Osteocyte (in vitro differentiated cells): ENCODE measurements at regions not wholly inside any gene's neighbourhood (a gene's known extent, or its start where the extent isn't known, plus 50 kb on each side); places are given as distances from the start of the nearest gene placed in this dataset.

ENCODE experiments used
- DNase-seq: peaks from one replicate; pipeline ENCODE4 v3.0.0; 2021; ENCODE audit warnings: mixed read lengths; ENCODE audit not compliant: unreplicated experiment; ENCODE audit errors: extremely low spot score
- H3K27ac Mint-ChIP-seq: one replicate; pipeline ENCODE4 v1.8.0; 2021; ENCODE audit warnings: mild to moderate bottlenecking, mixed read lengths; ENCODE audit not compliant: unreplicated experiment
- H3K27me3 Mint-ChIP-seq: one replicate; pipeline ENCODE4 v1.8.0; 2021; ENCODE audit warnings: mixed read lengths; ENCODE audit not compliant: unreplicated experiment
- H3K36me3 Mint-ChIP-seq: one replicate; pipeline ENCODE4 v1.8.0; 2021; ENCODE audit warnings: mixed read lengths; ENCODE audit not compliant: unreplicated experiment
- H3K4me1 Mint-ChIP-seq: one replicate; pipeline ENCODE4 v1.8.0; 2021; ENCODE audit warnings: mixed read lengths; ENCODE audit not compliant: unreplicated experiment
- H3K4me3 Mint-ChIP-seq: one replicate; pipeline ENCODE4 v1.8.0; 2021; ENCODE audit warnings: mild to moderate bottlenecking, moderate library complexity, mixed read lengths; ENCODE audit not compliant: unreplicated experiment
- H3K9me3 Mint-ChIP-seq: one replicate; pipeline ENCODE4 v1.8.0; 2021; ENCODE audit warnings: mixed read lengths; ENCODE audit not compliant: unreplicated experiment
- CTCF ChIP-seq: fragments of 200-600 bp; sonication (generic); IDR thresholded peaks from 2 replicates; pipeline ENCODE4 v1.5.0; 2021; ENCODE audit warnings: antibody characterized with exemption, mild to moderate bottlenecking, moderate library complexity

DNA sequence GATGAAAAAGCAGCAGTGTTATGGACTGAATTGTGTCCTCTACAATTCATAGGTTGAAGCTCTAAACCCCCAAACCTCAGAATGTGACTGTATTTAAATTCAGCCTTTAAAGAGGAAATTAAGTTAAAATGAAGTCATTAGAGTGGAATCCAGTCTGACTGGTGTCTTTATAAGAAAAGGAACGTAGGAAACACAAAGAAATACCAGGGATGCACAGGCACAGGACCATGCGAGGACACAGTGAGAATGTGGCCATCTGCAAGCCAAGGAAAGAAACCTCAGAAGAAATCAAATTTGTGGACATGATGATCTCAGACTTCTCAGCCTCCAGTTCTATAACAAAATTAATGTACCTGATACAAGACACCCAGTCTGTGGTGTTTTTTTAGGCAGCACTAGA, 971.2 kb upstream of the CDH9 start:
- H3K9me3 Mint-ChIP-seq: peaks cover 32% of the 10 kb centered on the region
- H3K27ac Mint-ChIP-seq: no peak overlapping the region
- no peak for DNase-seq
- no peak for TF ChIP-seq CTCF
- H3K4me1 Mint-ChIP-seq: no peaks in the 10 kb centered on the region
- H3K4me3 Mint-ChIP-seq: no peak overlapping the region
- no peaks in the 10 kb centered on the region for H3K27me3 Mint-ChIP-seq
- H3K36me3 Mint-ChIP-seq: no peaks in the 10 kb centered on the region

GRCh38 chr5:27996665-27997064, 958.3 kb upstream of the CDH9 start:
- H3K4me3 Mint-ChIP-seq: no peak overlapping the region
- no peaks in the 10 kb centered on the region for H3K27me3 Mint-ChIP-seq
- H3K36me3 Mint-ChIP-seq: no peaks in the 10 kb centered on the region
- TF ChIP-seq CTCF: no peak
- no peaks in the 10 kb centered on the region for H3K4me1 Mint-ChIP-seq
- H3K27ac Mint-ChIP-seq: no peak overlapping the region
- DNase-seq: no peak
- H3K9me3 Mint-ChIP-seq: peaks cover 4% of the 10 kb centered on the region

GRCh38 chr5:27995867-27996266, 957.5 kb upstream of the CDH9 start:
- H3K36me3 Mint-ChIP-seq: no peaks in the 10 kb centered on the region
- H3K4me3 Mint-ChIP-seq: no peak overlapping the region
- no peak overlapping the region for H3K27ac Mint-ChIP-seq
- DNase-seq: no peak
- H3K27me3 Mint-ChIP-seq: no peaks in the 10 kb centered on the region
- TF ChIP-seq CTCF: no peak
- H3K4me1 Mint-ChIP-seq: no peaks in the 10 kb centered on the region
- H3K9me3 Mint-ChIP-seq: peaks cover 4% of the 10 kb centered on the region

- H3K4me3 Mint-ChIP-seq: no peak overlapping the region
- DNase-seq: no peak
- peaks cover 15% of the 10 kb centered on the region for H3K9me3 Mint-ChIP-seq
- H3K36me3 Mint-ChIP-seq: no peaks in the 10 kb centered on the region
- H3K27ac Mint-ChIP-seq: no peak overlapping the region
- H3K27me3 Mint-ChIP-seq: peaks cover 3% of the 10 kb centered on the region
- TF ChIP-seq CTCF: no peak
- no peaks in the 10 kb centered on the region for H3K4me1 Mint-ChIP-seq
Observed at GRCh38 chr5:27978322-27978721, 939.9 kb upstream of the CDH9 start.

- H3K4me1 Mint-ChIP-seq: no peaks in the 10 kb centered on the region
- H3K36me3 Mint-ChIP-seq: no peaks in the 10 kb centered on the region
- H3K4me3 Mint-ChIP-seq: no peak overlapping the region
- no peak for TF ChIP-seq CTCF
- H3K27ac Mint-ChIP-seq: no peak overlapping the region
- H3K27me3 Mint-ChIP-seq: no peaks in the 10 kb centered on the region
- no peaks in the 10 kb centered on the region for H3K9me3 Mint-ChIP-seq
- DNase-seq: no peak
Observed at GRCh38 chr5:27969157-27969556, 930.8 kb upstream of the CDH9 start.
